ENCODE measurements at regions not wholly inside any gene's neighbourhood (a gene's known extent, or its start where the extent isn't known, plus 50 kb on each side); places are given as distances from the start of the nearest gene placed in this dataset.
"Not testable (repeated sequence)": the region's sequence is repeated elsewhere in the genome, so short reads cannot be mapped to it uniquely, and the experiment has no call there.

- no peak for DNase-seq
These were observed 743.9 kb upstream of the GOLIM4 start for GRCh38 chr3:168839653-168840052.

- no peak for DNase-seq
These were observed 738.8 kb upstream of the GOLIM4 start for GRCh38 chr3:168834558-168834957.

GRCh38 chr3:168828943-168829342, 733.2 kb upstream of the GOLIM4 start:
- DNase-seq = no peak

GRCh38 chr3:168828536-168828935, 732.8 kb upstream of the GOLIM4 start:
- DNase-seq = no peak

GRCh38 chr3:168828014-168828413, 732.3 kb upstream of the GOLIM4 start:
- DNase-seq = no peak

GRCh38 chr3:168824107-168824506, 728.4 kb upstream of the GOLIM4 start:
- no peak for DNase-seq

GRCh38 chr3:168823466-168823865, 727.7 kb upstream of the GOLIM4 start:
- no peak for DNase-seq

- DNase-seq = no peak
These were observed 725.2 kb upstream of the GOLIM4 start for GRCh38 chr3:168820810-168821415.

GRCh38 chr3:168817177-168817576, 721.5 kb upstream of the GOLIM4 start:
- DNase-seq = no peak

- DNase-seq = no peak
These were observed 720.2 kb upstream of the GOLIM4 start for GRCh38 chr3:168815946-168816345.

GRCh38 chr3:168813225-168813802, 717.6 kb upstream of the GOLIM4 start:
- no peak for DNase-seq

- DNase-seq = no peak
These were observed 716.5 kb upstream of the GOLIM4 start for GRCh38 chr3:168812234-168812633.

GRCh38 chr3:168808596-168808995, 712.9 kb upstream of the GOLIM4 start:
- DNase-seq = no peak

- no peak for DNase-seq
These were observed 711.7 kb upstream of the GOLIM4 start for GRCh38 chr3:168807448-168807847.

- no peak for DNase-seq
These were observed 711.1 kb upstream of the GOLIM4 start for GRCh38 chr3:168806871-168807270.

GRCh38 chr3:168803536-168803935, 707.8 kb upstream of the GOLIM4 start:
- DNase-seq = no peak

GRCh38 chr3:168802766-168803165, 707.0 kb upstream of the GOLIM4 start:
- DNase-seq = no peak

- no peak for DNase-seq
These were observed 706.1 kb upstream of the GOLIM4 start for GRCh38 chr3:168801794-168802193.

- DNase-seq = no peak
These were observed 700.6 kb upstream of the GOLIM4 start for GRCh38 chr3:168796339-168796738.

- DNase-seq = no peak
These were observed 698.7 kb upstream of the GOLIM4 start for GRCh38 chr3:168794427-168794826.

- DNase-seq = no peak
These were observed 686.5 kb upstream of the GOLIM4 start for GRCh38 chr3:168782193-168782592.

GRCh38 chr3:168779970-168780645, 684.4 kb upstream of the GOLIM4 start:
- DNase-seq = not testable (repeated sequence)

GRCh38 chr3:168753724-168754123, 658.0 kb upstream of the GOLIM4 start:
- no peak for DNase-seq

- DNase-seq = no peak
These were observed 656.6 kb upstream of the GOLIM4 start for GRCh38 chr3:168752339-168752738.

- DNase-seq = no peak
These were observed 652.0 kb upstream of the GOLIM4 start for GRCh38 chr3:168747697-168748096.
